GM10248 (cell line): ENCODE measurements at regions not wholly inside any gene's neighbourhood (a gene's known extent, or its start where the extent isn't known, plus 50 kb on each side); places are given as distances from the start of the nearest gene placed in this dataset.

Experiments used
- CTCF ChIA-PET: fragments of 300-600 bp; sonication (Branson Sonifier 250); formaldehyde crosslinking; extraction: SDS; loops from one replicate; lab custom pipeline; 2021; ENCODE audit warnings: antibody characterized with exemption; lab: Yijun Ruan, JAX
- POLR2A ChIA-PET: fragments of 350-650 bp; sonication (Branson Sonifier 250); formaldehyde crosslinking; extraction: SDS; loops from one replicate; lab custom pipeline; 2020; ENCODE audit warnings: antibody characterized with exemption; lab: Yijun Ruan, JAX
- DNase-seq: peaks from one replicate; pipeline ENCODE4 v3.0.0; 2012; ENCODE audit errors: extremely low spot score
- TF ChIP-seq, protein P1 (sequence below): IDR thresholded peaks from 2 replicates; pipeline ENCODE4 v1.5.1; 2012; ENCODE audit warnings: mild to moderate bottlenecking, low read depth; ENCODE audit errors: extremely low read depth, missing control alignments, control extremely low read depth

DNA sequence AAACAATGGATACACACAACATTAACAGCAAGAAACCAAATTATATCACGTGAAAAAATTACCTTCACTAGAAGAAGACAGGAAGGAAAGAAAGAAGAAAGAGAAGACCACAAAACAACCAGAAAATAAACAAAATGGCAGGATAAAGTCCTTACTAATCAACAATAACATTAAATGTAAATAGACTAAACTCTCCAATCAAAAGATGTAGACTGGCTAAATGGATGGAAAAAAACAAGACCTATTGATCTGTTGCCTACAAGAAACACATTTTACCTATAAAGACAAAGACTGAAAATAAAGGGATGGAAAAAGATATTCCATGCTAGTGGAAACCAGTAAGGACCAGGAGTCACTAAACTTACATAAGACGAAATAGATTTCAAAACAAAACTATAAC lies 167.0 kb upstream of the ZC3H15 start:
- CTCF ChIA-PET, result no interaction called here
- POLR2A ChIA-PET, result no interaction called here
- DNase-seq, result no peak
- TF ChIP-seq, protein P1, sequence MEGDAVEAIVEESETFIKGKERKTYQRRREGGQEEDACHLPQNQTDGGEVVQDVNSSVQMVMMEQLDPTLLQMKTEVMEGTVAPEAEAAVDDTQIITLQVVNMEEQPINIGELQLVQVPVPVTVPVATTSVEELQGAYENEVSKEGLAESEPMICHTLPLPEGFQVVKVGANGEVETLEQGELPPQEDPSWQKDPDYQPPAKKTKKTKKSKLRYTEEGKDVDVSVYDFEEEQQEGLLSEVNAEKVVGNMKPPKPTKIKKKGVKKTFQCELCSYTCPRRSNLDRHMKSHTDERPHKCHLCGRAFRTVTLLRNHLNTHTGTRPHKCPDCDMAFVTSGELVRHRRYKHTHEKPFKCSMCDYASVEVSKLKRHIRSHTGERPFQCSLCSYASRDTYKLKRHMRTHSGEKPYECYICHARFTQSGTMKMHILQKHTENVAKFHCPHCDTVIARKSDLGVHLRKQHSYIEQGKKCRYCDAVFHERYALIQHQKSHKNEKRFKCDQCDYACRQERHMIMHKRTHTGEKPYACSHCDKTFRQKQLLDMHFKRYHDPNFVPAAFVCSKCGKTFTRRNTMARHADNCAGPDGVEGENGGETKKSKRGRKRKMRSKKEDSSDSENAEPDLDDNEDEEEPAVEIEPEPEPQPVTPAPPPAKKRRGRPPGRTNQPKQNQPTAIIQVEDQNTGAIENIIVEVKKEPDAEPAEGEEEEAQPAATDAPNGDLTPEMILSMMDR, result no peak

DNA sequence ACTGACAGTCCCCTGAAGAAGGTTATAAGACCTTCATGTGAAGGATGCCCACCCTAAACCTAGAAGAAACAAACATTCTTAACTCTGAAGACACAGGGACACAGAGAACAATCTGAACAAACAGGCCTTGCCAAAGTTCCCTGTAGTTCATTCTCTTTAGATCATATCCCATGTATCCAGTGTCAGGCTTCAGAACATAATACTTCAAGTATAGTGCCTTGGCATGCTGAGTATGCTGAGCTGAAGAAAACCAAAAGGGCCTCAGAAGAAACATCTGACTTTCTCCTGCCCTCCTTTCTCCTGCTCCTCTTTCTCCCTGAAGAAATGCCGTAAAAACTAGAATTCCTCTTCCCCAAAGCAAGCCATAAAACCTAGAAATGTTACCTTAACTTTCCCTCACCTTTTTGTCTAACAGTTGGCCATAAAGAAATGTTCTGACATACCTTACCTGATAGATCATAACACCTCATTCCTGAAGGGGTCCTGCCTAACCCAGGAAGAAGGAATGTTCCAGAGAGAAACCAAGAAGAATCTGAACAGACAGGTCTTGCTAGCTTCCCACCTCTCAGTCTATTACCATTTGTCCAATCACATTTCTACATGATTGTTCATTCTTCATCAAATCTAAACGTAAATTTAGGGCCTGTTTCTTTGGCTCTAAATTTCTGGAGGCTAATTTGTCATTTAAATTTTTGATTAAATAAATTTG lies 160.1 kb upstream of the ZC3H15 start:
- TF ChIP-seq, protein P1, result no peak
- POLR2A ChIA-PET, result no interaction called here
- CTCF ChIA-PET, result no interaction called here
- no peak for DNase-seq

DNA sequence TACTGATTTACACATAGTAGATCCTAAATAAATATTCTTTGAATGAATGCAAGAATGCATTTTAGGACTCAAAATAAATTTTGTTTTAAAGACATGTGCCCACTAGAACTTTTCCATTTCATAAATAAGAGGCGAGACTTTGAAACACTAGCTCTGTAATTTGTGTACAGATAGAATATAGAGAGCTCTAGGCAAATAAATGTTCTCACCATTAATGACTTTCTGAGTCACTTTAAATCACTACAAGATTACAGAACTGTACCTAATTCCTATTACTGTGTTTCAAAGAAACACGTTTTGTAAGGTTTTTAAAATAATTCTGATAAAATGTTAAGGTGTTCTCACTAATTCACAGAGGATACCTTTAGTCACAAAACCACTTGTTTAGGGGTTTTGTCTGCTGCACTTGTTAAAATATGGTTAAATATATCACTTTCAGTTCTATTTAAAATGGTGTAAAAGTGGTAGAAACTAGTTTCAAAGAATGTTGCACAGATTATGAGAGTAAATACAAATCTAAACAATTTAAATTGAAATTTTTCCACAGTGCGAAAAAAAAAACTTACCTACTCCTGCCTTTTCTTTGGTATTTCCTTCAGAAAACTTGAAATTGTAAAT lies 158.7 kb upstream of the ZC3H15 start:
- CTCF ChIA-PET, result no interaction called here
- no peak for DNase-seq
- TF ChIP-seq, protein P1, result no peak
- POLR2A ChIA-PET, result no interaction called here

DNA sequence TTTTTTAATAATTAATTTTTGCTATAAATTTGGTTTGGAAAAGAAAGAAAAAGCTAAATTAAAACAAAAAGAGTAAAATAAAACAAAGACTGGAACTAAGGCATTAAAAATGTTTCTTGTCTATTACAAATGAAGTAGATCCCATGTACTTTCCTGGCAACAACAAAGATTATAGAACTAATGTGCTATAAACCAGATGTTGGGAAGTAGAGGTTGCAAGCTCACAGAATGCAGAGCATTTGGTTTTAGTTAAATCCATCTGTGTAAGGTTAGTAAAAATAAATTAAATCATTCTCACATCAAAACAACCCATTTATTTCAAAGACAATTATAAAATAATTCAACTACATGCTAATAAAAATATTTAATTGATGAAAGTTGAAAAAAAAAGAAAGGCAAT lies 157.2 kb upstream of the ZC3H15 start:
- DNase-seq, result no peak
- CTCF ChIA-PET, result interaction anchor here (2.1 kb wide), 1 partner anchor 14 kb away, joined by 5 read pairs; no protein-coding TSS in a partner anchor
- POLR2A ChIA-PET, result no interaction called here
- TF ChIP-seq, protein P1, result no peak

DNA sequence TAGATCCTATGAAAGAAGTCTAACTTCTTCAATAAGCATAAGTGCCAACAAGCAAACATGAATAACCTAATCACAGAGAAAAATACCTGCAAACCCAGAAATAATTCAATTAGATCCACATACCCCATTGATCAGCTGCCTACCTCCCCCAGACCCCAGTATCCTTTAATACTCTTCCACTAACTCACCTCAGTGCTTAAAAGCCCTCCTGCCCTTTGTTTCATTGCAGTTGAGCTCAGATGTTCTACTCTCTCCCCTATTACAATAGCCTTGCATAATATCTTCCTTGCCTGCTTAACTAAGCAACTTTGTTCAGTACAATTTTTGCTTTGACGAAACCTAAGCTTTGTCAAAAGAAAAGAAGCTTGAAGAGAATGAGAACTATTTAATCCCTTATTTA lies 156.0 kb upstream of the ZC3H15 start:
- ChIA-PET CTCF (interaction anchor here (0.9 to 2.1 kb wide), 3 partner anchors 13 to 86 kb away, joined by 3 to 5 read pairs (median 3); no protein-coding TSS in a partner anchor), POLR2A (no interaction called here)
- TF ChIP-seq, protein P1, result no peak
- no peak for DNase-seq

DNA sequence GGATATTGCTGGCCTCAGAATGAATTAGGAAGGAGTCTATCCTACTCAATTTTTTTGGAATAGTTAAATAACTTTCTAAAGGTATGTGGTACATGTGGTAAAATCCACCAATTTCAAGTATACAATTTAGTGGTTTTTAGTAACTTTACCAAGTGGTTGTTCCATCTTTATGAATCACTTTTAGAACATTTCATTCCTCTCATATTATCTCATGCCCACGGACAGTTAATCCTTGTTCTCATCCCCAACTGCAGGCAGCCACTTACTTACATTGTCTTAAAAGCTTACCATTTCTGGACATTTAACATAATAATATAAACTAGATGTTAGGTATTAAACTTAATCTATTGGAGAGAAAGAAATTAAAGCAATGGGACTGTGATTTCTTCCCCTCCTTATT lies 146.3 kb upstream of the ZC3H15 start:
- TF ChIP-seq, protein P1, result no peak

More for the DNA sequence above, 146.3 kb upstream of the ZC3H15 start:
- no peak for DNase-seq
- POLR2A ChIA-PET, result no interaction called here
- CTCF ChIA-PET, result no interaction called here
